K562 (cell line): ENCODE measurements at regions not wholly inside any gene's neighbourhood (a gene's known extent, or its start where the extent isn't known, plus 50 kb on each side); places are given as distances from the start of the nearest gene placed in this dataset.

Source experiments
- FOXA3 ChIP-seq, 2 experiments: fragments of 450-650 bp in 1 of 2; sonication (generic) in 1 of 2; formaldehyde crosslinking; IDR thresholded peaks in 1 of 2; conservative IDR thresholded peaks in 1 of 2; 2 replicates each; pipeline versions ENCODE4 v1.4.0 to v1.8.0; 2020 to 2022; ENCODE audit warnings: mild to moderate bottlenecking in 2 of 2, missing genetic modification reagents in 1 of 2
- HMGN3 ChIP-seq: IDR thresholded peaks from 2 replicates; pipeline ENCODE4 v1.6.1; 2011; ENCODE audit warnings: borderline replicate concordance, low read depth, mild to moderate bottlenecking, mixed read lengths, low read length; ENCODE audit not compliant: insufficient read length; ENCODE audit errors: extremely low read depth
- KLF10 ChIP-seq: fragments of 250-450 bp; sonication (Bioruptor Pico); IDR thresholded peaks from 2 replicates; pipeline ENCODE4 v1.6.1; 2021; ENCODE audit warnings: matching md5 sums
- MAFF ChIP-seq: IDR thresholded peaks from 2 replicates; pipeline ENCODE4 v1.6.1; 2012; ENCODE audit warnings: low read length, improper control_type of control experiment
- NFIX ChIP-seq: fragments of 250-450 bp; sonication (Bioruptor Pico); IDR thresholded peaks from 2 replicates; pipeline ENCODE4 v1.4.0; 2020; ENCODE audit warnings: low read depth, mild to moderate bottlenecking, moderate library complexity
- PTRF ChIP-seq: fragments of 450-650 bp; IDR thresholded peaks from 2 replicates; pipeline ENCODE4 v1.6.1; 2016; ENCODE audit warnings: mild to moderate bottlenecking, missing genetic modification characterization, missing compliant biosample characterization
- SP2 ChIP-seq: IDR thresholded peaks from 2 replicates; pipeline ENCODE4 v1.6.1; 2011; ENCODE audit warnings: mild to moderate bottlenecking, low read depth, low read length, moderate library complexity; ENCODE audit not compliant: poor library complexity, severe bottlenecking; ENCODE audit errors: extremely low read depth
- SRSF1 ChIP-seq: fragments of 200-400 bp; formaldehyde crosslinking; IDR thresholded peaks from 2 replicates; pipeline ENCODE4 v1.6.1; 2017; ENCODE audit warnings: mild to moderate bottlenecking, low read depth, low read length, moderate library complexity
- TCF7 ChIP-seq: sonication (generic); IDR thresholded peaks from 2 replicates; pipeline ENCODE4 v1.6.1; 2016; ENCODE audit warnings: antibody characterized with exemption, borderline replicate concordance
- XRCC4 ChIP-seq: IDR thresholded peaks from one replicate; pipeline ENCODE4 v1.6.1; 2011; ENCODE audit not compliant: insufficient read depth, insufficient read length; ENCODE audit errors: extremely low read depth
- ZC3H11A ChIP-seq: IDR thresholded peaks from 2 replicates; pipeline ENCODE4 v1.6.1; 2012; ENCODE audit warnings: low read depth, low read length, improper control_type of control experiment
- ZNF316 ChIP-seq: fragments of 450-650 bp; IDR thresholded peaks from 2 replicates; pipeline ENCODE4 v1.6.1; 2016
- ZNF586 ChIP-seq: fragments of 450-650 bp; formaldehyde crosslinking; conservative IDR thresholded peaks from 2 replicates; pipeline ENCODE4 v1.4.0; 2020; ENCODE audit warnings: mild to moderate bottlenecking, moderate library complexity
- TF ChIP-seq, protein P1 (sequence below), 2 experiments: fragments of 450-650 bp; IDR thresholded peaks; 2 replicates each; pipeline ENCODE4 v1.6.1; 2016
- TF ChIP-seq, protein P2 (sequence below): sonication (generic); IDR thresholded peaks from 2 replicates; pipeline ENCODE4 v1.6.1; 2016
- TF ChIP-seq, protein P3 (sequence below): sonication (generic); formaldehyde crosslinking; IDR thresholded peaks from 2 replicates; pipeline ENCODE4 v1.8.0; 2023; ENCODE audit warnings: mild to moderate bottlenecking, missing genetic modification reagents
- TF ChIP-seq, protein P4 (sequence below), 2 experiments: fragments of 450-650 bp in 1 of 2; sonication (generic) in 1 of 2; formaldehyde crosslinking in 1 of 2; IDR thresholded peaks in 1 of 2; conservative IDR thresholded peaks in 1 of 2; 2 replicates each; pipeline versions ENCODE4 v1.6.1 to v1.8.1; 2016 to 2023; ENCODE audit warnings: mild to moderate bottlenecking in 2 of 2, moderate library complexity in 2 of 2, inconsistent platforms in 1 of 2, missing genetic modification reagents in 1 of 2
- TF ChIP-seq, protein P5 (sequence below): fragments of 450-650 bp; IDR thresholded peaks from 2 replicates; pipeline ENCODE4 v1.6.1; 2018; ENCODE audit not compliant: partially characterized antibody

DNA sequence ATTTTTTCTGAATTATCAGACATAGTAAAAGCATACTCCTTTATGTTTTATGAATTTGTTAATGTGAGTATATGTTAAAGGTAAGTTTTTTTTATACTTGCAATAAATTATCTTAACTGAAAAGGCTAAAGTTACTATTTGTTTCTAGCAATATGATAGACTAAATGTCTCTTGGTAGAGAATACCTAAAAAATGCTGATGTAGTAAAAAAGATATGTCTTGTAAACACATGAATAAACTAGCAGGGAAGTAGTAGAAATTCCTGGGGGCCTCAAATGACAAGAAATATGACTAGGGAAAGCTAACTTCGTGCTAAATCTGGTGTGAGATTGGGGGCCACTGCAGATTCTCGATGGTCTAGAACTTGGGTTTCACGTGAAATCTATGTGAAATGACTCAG is 188.1 kb upstream of the CACNA1E start (continued):
- TF ChIP-seq NFIX (CRISPR knock-in tag) (no peak), SRSF1 (no peak), ZC3H11A (no peak), ZNF586 (no peak), HMGN3 (no peak), XRCC4 (no peak), PTRF (tag) (no peak), TCF7 (no peak), ZNF316 (peak; percentile 93), MAFF (peak; percentile 85), FOXA3 (CRISPR knock-in tag; conservative IDR thresholded peaks at IDR 0.05 in 1 of 2, IDR thresholded peaks at IDR 0.05 in 1 of 2) (no peak), KLF10 (CRISPR knock-in tag) (no peak), SP2 (no peak)
- TF ChIP-seq, protein P1, sequence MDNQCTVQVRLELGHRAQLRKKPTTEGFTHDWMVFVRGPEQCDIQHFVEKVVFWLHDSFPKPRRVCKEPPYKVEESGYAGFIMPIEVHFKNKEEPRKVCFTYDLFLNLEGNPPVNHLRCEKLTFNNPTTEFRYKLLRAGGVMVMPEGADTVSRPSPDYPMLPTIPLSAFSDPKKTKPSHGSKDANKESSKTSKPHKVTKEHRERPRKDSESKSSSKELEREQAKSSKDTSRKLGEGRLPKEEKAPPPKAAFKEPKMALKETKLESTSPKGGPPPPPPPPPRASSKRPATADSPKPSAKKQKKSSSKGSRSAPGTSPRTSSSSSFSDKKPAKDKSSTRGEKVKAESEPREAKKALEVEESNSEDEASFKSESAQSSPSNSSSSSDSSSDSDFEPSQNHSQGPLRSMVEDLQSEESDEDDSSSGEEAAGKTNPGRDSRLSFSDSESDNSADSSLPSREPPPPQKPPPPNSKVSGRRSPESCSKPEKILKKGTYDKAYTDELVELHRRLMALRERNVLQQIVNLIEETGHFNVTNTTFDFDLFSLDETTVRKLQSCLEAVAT (IDR thresholded peaks at IDR 0.05) = no peak
- TF ChIP-seq, protein P2, sequence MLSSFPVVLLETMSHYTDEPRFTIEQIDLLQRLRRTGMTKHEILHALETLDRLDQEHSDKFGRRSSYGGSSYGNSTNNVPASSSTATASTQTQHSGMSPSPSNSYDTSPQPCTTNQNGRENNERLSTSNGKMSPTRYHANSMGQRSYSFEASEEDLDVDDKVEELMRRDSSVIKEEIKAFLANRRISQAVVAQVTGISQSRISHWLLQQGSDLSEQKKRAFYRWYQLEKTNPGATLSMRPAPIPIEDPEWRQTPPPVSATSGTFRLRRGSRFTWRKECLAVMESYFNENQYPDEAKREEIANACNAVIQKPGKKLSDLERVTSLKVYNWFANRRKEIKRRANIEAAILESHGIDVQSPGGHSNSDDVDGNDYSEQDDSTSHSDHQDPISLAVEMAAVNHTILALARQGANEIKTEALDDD = no peak
- TF ChIP-seq, protein P3, sequence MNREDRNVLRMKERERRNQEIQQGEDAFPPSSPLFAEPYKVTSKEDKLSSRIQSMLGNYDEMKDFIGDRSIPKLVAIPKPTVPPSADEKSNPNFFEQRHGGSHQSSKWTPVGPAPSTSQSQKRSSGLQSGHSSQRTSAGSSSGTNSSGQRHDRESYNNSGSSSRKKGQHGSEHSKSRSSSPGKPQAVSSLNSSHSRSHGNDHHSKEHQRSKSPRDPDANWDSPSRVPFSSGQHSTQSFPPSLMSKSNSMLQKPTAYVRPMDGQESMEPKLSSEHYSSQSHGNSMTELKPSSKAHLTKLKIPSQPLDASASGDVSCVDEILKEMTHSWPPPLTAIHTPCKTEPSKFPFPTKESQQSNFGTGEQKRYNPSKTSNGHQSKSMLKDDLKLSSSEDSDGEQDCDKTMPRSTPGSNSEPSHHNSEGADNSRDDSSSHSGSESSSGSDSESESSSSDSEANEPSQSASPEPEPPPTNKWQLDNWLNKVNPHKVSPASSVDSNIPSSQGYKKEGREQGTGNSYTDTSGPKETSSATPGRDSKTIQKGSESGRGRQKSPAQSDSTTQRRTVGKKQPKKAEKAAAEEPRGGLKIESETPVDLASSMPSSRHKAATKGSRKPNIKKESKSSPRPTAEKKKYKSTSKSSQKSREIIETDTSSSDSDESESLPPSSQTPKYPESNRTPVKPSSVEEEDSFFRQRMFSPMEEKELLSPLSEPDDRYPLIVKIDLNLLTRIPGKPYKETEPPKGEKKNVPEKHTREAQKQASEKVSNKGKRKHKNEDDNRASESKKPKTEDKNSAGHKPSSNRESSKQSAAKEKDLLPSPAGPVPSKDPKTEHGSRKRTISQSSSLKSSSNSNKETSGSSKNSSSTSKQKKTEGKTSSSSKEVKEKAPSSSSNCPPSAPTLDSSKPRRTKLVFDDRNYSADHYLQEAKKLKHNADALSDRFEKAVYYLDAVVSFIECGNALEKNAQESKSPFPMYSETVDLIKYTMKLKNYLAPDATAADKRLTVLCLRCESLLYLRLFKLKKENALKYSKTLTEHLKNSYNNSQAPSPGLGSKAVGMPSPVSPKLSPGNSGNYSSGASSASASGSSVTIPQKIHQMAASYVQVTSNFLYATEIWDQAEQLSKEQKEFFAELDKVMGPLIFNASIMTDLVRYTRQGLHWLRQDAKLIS (CRISPR knock-in tag) = no peak
- TF ChIP-seq, protein P4, sequence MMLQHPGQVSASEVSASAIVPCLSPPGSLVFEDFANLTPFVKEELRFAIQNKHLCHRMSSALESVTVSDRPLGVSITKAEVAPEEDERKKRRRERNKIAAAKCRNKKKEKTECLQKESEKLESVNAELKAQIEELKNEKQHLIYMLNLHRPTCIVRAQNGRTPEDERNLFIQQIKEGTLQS (IDR thresholded peaks at IDR 0.05) = no peak
- TF ChIP-seq, protein P4 (CRISPR knock-in tag; conservative IDR thresholded peaks at IDR 0.05) = no peak
- TF ChIP-seq, protein P5, sequence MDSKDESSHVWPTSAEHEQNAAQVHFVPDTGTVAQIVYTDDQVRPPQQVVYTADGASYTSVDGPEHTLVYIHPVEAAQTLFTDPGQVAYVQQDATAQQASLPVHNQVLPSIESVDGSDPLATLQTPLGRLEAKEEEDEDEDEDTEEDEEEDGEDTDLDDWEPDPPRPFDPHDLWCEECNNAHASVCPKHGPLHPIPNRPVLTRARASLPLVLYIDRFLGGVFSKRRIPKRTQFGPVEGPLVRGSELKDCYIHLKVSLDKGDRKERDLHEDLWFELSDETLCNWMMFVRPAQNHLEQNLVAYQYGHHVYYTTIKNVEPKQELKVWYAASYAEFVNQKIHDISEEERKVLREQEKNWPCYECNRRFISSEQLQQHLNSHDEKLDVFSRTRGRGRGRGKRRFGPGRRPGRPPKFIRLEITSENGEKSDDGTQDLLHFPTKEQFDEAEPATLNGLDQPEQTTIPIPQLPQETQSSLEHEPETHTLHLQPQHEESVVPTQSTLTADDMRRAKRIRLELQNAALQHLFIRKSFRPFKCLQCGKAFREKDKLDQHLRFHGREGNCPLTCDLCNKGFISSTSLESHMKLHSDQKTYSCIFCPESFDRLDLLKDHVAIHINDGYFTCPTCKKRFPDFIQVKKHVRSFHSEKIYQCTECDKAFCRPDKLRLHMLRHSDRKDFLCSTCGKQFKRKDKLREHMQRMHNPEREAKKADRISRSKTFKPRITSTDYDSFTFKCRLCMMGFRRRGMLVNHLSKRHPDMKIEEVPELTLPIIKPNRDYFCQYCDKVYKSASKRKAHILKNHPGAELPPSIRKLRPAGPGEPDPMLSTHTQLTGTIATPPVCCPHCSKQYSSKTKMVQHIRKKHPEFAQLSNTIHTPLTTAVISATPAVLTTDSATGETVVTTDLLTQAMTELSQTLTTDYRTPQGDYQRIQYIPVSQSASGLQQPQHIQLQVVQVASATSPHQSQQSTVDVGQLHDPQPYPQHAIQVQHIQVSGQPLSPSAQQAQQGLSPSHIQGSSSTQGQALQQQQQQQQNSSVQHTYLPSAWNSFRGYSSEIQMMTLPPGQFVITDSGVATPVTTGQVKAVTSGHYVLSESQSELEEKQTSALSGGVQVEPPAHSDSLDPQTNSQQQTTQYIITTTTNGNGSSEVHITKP = no peak
